Heart left ventricle (tissue), 16 donors: ENCODE measurements at regions not wholly inside any gene's neighbourhood (a gene's known extent, or its start where the extent isn't known, plus 50 kb on each side); places are given as distances from the start of the nearest gene placed in this dataset.

ENCODE experiments used
- ATAC-seq, 4 donors: fragments of 200-7000 bp; cut with Tn5 transposase; one replicate each; pipeline ENCODE4 v1.9.1; 2020 to 2022; ENCODE audit warnings: moderate library complexity in 4 of 4, mild to moderate bottlenecking in 3 of 4, moderate number of reproducible peaks in 1 of 4
- DNase-seq, 5 donors: peaks; one replicate each; pipeline ENCODE4 v3.0.0-alpha.2; 2020
- H3K27ac ChIP-seq, 12 donors: fragments of 200-600 bp; sonication (generic) in 4 of 12; one replicate each; pipeline versions ENCODE4 v1.5.0 to v1.8.0; 2016 to 2022; ENCODE audit warnings: mild to moderate bottlenecking in 2 of 12
- H3K27me3 ChIP-seq, 9 donors: fragments of 200-600 bp; sonication (generic) in 2 of 9; one replicate each; pipeline versions ENCODE4 v1.5.1 to v1.8.0; 2016 to 2022; ENCODE audit warnings: mild to moderate bottlenecking in 3 of 9
- H3K36me3 ChIP-seq, 9 donors: fragments of 200-600 bp; sonication (generic) in 2 of 9; one replicate each; pipeline versions ENCODE4 v1.5.0 to v1.8.0; 2018 to 2022; ENCODE audit warnings: mild to moderate bottlenecking in 2 of 9
- H3K4me1 ChIP-seq, 12 donors: fragments of 200-600 bp; sonication (generic) in 4 of 12; one replicate each; pipeline versions ENCODE4 v1.5.0 to v1.8.0; 2016 to 2022; ENCODE audit warnings: mild to moderate bottlenecking in 3 of 12
- H3K4me3 ChIP-seq, 12 donors: fragments of 200-600 bp; sonication (generic) in 4 of 12; one replicate each; pipeline versions ENCODE4 v1.5.0 to v1.8.0; 2017 to 2022; ENCODE audit warnings: mild to moderate bottlenecking in 9 of 12, moderate library complexity in 4 of 12
- H3K9me3 ChIP-seq, 12 donors: fragments of 200-600 bp; sonication (generic) in 4 of 12; one replicate each; pipeline versions ENCODE4 v1.5.0 to v1.8.0; 2016 to 2022; ENCODE audit warnings: mild to moderate bottlenecking in 1 of 12
- CTCF ChIP-seq, 12 donors: fragments of 200-600 bp; sonication (generic) in 4 of 12; IDR thresholded peaks; one replicate each; pipeline versions ENCODE4 v1.5.0 to v1.8.0; 2018 to 2022; ENCODE audit warnings: antibody characterized with exemption in 12 of 12, mild to moderate bottlenecking in 5 of 12
- POLR2A ChIP-seq, 2 donors: fragments of 450-650 bp; IDR thresholded peaks; one replicate each; pipeline ENCODE4 v1.6.1; 2017; ENCODE audit warnings: antibody characterized with exemption in 2 of 2, mild to moderate bottlenecking in 2 of 2, moderate library complexity in 2 of 2
- WGBS, 4 donors: extraction: QIAGEN DNeasy Blood & Tissue Kit in 2 of 4; methylation state at CpG; one replicate each; pipeline versions ENCODE4 v1.1.5 to v1.1.7; 2013 to 2018; 5-methylcytosine and 5-hydroxymethylcytosine counted together
- intact Hi-C, 10 donors: fragments of 100-400 bp; cut with DNase I; formaldehyde crosslinking; loops; one replicate each; pipeline versions ENCODE4 v1.11.1 to v1.14.2; 2022
- donor health status: ischemic (EF 13 %, LVEDD 7.1; RV severe dilation, severe dysfunction).
- donor health status: healthy with polysubstance abuse.
- donor health status: DM: no; HTN: yes; CAD: no.
- donor health status: DM: no; HTN: no; CAD: no.
- donor health status: ischemic (EF 25% LVEDD 6.9; RV normal size, moderate dysfunction).
- donor health status: ischemic (EF 25% LVEDD 5.7; RV mildly dilated, moderate dysfunction).
- donor health status: healthy.
- donor health status: DM: yes; HTN: yes; CAD: no.
- donor health status: ischemic (EF 35%, LVEDD 5.7; RV mildly dilated, moderate dysfunction).
- donor health status: nonischemic (EF 11% LVEDD 7.7; RV severe dilation, severe dysfunction).
- donor health status: DM: yes; HTN: yes; CAD: no.
- donor health status: PGD.
- donor health status: ischemic (EF 29% LVEDD 5.4; RV normal size, mild dysfunction).
- donor health status: nonischemic (EF 23%, LVEDD 6.1; RV moderate dilation, normal function).

GRCh38 chr7:10076660-10077300, 896.9 kb upstream of the PHF14 start:
- H3K27ac ChIP-seq, result no peak overlapping the region
- H3K9me3 ChIP-seq, result no peaks in the 10 kb centered on the region
- DNase-seq (no peak), ATAC-seq (no peak)
- H3K36me3 ChIP-seq, result no peaks in the 10 kb centered on the region
- no peaks in the 10 kb centered on the region for H3K4me1 ChIP-seq
- TF ChIP-seq POLR2A (IDR thresholded peaks at IDR 0.05) (no peak), CTCF (IDR thresholded peaks at IDR 0.05) (no peak)
- 54 to 72% (median 70%) methylated on average over 4 of the region's 4 CpGs for WGBS, 4 donors
- intact Hi-C loops, result no loop called here
- no peaks in the 10 kb centered on the region for H3K27me3 ChIP-seq
- no peak overlapping the region for H3K4me3 ChIP-seq

DNA sequence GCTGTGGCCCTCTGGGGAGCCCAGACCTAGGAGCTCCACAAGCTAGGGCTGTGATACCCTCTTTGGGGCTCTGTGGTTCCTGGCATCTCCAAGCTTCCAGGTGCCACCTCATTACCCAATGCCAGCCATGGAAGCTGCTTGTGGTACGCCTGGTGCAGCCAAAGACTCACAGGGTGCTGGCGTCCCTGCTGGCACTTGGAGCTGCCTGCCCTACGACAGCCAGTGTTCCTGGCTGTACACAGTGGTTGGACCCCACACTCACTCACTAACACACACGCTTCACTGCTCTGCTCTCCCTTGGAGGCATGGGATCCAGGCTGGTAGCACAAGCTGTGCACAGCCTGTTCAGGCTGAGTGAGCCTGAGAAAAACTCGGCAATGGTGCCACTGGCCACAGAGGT, 894.1 kb upstream of the PHF14 start:
- Histone ChIP-seq H3K4me3 (no peak overlapping the region), H3K27me3 (no peaks in the 10 kb centered on the region), H3K36me3 (no peaks in the 10 kb centered on the region), H3K27ac (no peak overlapping the region), H3K4me1 (no peaks in the 10 kb centered on the region), H3K9me3 (no peaks in the 10 kb centered on the region)
- 88 to 100% (median 96%) methylated on average over 3 to 5 of the region's 5 CpGs for WGBS, 4 donors
- ATAC-seq, result no peak
- no peak for DNase-seq
- intact Hi-C loops, result no loop called here
- TF ChIP-seq CTCF (IDR thresholded peaks at IDR 0.05) (no peak), POLR2A (IDR thresholded peaks at IDR 0.05) (no peak)

- ATAC-seq (no peak), DNase-seq (no peak)
- WGBS, 4 donors, result 70 to 77% (median 73%) methylated on average over 4 of the region's 4 CpGs
- intact Hi-C loops, result no loop called here
- Histone ChIP-seq H3K4me3 (no peak overlapping the region), H3K27me3 (no peaks in the 10 kb centered on the region), H3K36me3 (no peaks in the 10 kb centered on the region), H3K9me3 (no peaks in the 10 kb centered on the region), H3K27ac (no peak overlapping the region), H3K4me1 (no peaks in the 10 kb centered on the region)
- TF ChIP-seq CTCF (IDR thresholded peaks at IDR 0.05), result no peak
- no peak for TF ChIP-seq POLR2A (IDR thresholded peaks at IDR 0.05)
These were observed 890.8 kb upstream of the PHF14 start for GRCh38 chr7:10082896-10083295.

GRCh38 chr7:10083766-10084165, 889.9 kb upstream of the PHF14 start:
- H3K4me3 ChIP-seq, result no peak overlapping the region
- TF ChIP-seq CTCF (IDR thresholded peaks at IDR 0.05) (no peak), POLR2A (IDR thresholded peaks at IDR 0.05) (no peak)
- 70 to 79% (median 72%) methylated on average over 4 of the region's 4 CpGs for WGBS, 4 donors

More at GRCh38 chr7:10083766-10084165, 889.9 kb upstream of the PHF14 start:
- Histone ChIP-seq H3K27ac (no peak overlapping the region), H3K36me3 (no peaks in the 10 kb centered on the region), H3K4me1 (no peaks in the 10 kb centered on the region), H3K9me3 (no peaks in the 10 kb centered on the region), H3K27me3 (no peaks in the 10 kb centered on the region)
- DNase-seq (no peak), ATAC-seq (no peak)
- intact Hi-C loops, result no loop called here
